HFF-Myc (cell line): ENCODE measurements at regions not wholly inside any gene's neighbourhood (a gene's known extent, or its start where the extent isn't known, plus 50 kb on each side); places are given as distances from the start of the nearest gene placed in this dataset.

Source experiments
- DNase-seq: peaks from one replicate; pipeline ENCODE4 v3.0.0-alpha.2; 2011; ENCODE audit warnings: low read depth; ENCODE audit errors: extremely low read depth
- H3K4me3 ChIP-seq: replicated peaks from 2 replicates; pipeline ENCODE4 v1.5.1; 2011; ENCODE audit warnings: low read depth, mild to moderate bottlenecking, control low read depth, low read length
- CTCF ChIP-seq: IDR thresholded peaks from 2 replicates; pipeline ENCODE4 v1.5.1; 2012; ENCODE audit warnings: mild to moderate bottlenecking, low read depth, low read length, control low read depth; ENCODE audit errors: missing control alignments

GRCh38 chr2:188046437-188046836, 245.2 kb upstream of the GULP1 start:
- H3K4me3 ChIP-seq, result no peak overlapping the region
- no peak for TF ChIP-seq CTCF
- DNase-seq, result no peak

DNA sequence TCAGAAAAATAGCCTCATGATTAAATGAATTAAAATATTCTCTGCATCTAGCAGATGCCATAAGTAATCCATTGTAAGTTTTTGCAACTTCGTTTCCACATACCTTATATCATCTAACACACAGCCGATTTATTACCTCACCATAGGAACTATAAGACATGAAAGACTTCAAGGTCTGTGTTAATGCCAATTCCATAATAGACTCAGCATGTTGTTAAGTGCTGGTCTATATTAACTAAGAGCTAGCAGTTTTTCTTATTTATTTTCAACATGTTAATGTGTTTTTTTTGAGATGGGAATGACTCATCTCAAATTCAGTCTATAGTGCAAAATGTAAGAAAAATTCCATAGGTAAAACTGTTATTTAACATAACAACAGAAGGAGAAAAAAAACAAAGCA, 243.9 kb upstream of the GULP1 start:
- H3K4me3 ChIP-seq, result no peak overlapping the region
- no peak for DNase-seq

GRCh38 chr2:188050726-188051125, 240.9 kb upstream of the GULP1 start:
- no peak for TF ChIP-seq CTCF
- DNase-seq, result no peak

More for the DNA sequence above, 243.9 kb upstream of the GULP1 start:
- TF ChIP-seq CTCF, result no peak

DNA sequence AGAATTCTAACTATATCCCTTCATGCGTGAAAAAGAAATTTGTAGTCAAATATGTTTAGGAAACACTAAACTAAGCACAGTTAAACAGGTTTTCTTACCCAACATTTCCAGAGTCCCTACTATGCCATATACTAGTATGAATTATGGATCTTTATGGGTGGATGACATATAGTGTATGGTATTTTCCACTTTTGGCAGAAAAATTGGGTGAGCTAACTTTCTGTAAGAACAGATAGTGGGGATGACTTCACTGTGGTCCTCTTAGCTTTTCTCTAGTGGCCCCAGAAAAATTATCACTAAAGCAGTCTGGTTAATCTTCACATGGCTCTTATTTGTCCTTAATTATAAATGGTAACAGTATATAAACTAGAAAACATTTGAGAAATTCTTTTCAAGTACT, 240.0 kb upstream of the GULP1 start:
- H3K4me3 ChIP-seq, result no peak overlapping the region
- DNase-seq, result no peak
- no peak for TF ChIP-seq CTCF

More at GRCh38 chr2:188050726-188051125, 240.9 kb upstream of the GULP1 start:
- H3K4me3 ChIP-seq, result no peak overlapping the region

DNA sequence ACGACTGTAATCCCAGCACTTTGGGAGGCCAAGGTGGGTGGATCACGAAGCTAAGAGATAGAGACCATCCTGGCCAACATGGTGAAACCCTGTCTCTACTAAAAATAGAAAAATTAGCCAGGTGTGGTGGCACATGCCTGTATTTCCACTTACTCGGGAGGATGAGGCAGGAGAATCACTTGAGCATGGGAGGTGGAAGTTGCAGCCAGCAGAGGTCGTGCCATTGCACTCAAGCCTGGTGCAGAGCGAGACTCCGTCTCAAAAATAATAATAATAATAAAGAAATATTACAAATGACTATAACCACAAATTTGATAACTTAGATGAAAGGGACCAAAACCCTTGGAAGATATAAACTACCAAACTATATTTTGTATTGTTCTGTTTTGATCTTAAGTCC, 226.3 kb upstream of the GULP1 start:
- no peak overlapping the region for H3K4me3 ChIP-seq
- TF ChIP-seq CTCF, result no peak

DNA sequence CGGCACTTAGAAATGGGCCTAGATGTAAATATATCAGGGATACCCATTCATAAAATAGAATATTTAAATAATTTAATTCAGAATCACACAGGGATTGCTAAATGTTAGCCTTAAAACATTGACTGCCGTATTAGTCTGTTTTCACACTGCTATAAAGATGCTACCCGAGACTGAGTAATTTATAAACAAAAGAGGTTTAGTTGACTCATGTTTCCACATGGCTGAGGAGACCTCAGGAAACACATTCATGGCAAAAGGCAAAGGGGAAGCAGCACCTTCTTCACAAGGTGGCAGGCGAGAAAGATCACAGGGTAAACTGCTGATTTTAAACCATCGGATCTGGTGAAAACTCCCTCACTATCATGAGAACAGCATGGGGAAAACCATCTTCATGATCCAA, 223.6 kb upstream of the GULP1 start:
- TF ChIP-seq CTCF, result no peak
- no peak overlapping the region for H3K4me3 ChIP-seq
- DNase-seq, result no peak

More for the DNA sequence above, 226.3 kb upstream of the GULP1 start:
- DNase-seq, result no peak
